Activated T-helper 17 cell treated with anti-CD3 and anti-CD28 coated beads, Interleukin-2, amount 50 U/mL, for 72 hours (primary cell): ENCODE measurements at regions not wholly inside any gene's neighbourhood (a gene's known extent, or its start where the extent isn't known, plus 50 kb on each side); places are given as distances from the start of the nearest gene placed in this dataset.
"Not testable (repeated sequence)": the region's sequence is repeated elsewhere in the genome, so short reads cannot be mapped to it uniquely, and the experiment has no call there.

Source experiments
- ATAC-seq: fragments of 150-1000 bp; cut with Tn5 transposase; replicated peaks from 2 replicates; pipeline ENCODE4 v1.10.0; 2021; ENCODE audit warnings: mild to moderate bottlenecking, moderate library complexity
- H3K27ac Mint-ChIP-seq: one replicate; pipeline ENCODE4 v1.8.0; 2022; ENCODE audit warnings: mixed read lengths
- H3K27me3 Mint-ChIP-seq: one replicate; pipeline ENCODE4 v1.8.0; 2022; ENCODE audit warnings: mixed read lengths
- H3K36me3 Mint-ChIP-seq: one replicate; pipeline ENCODE4 v1.8.0; 2022; ENCODE audit warnings: low read depth, mild to moderate bottlenecking, mixed read lengths
- H3K4me1 Mint-ChIP-seq: one replicate; pipeline ENCODE4 v1.8.0; 2022; ENCODE audit warnings: mixed read lengths
- H3K4me3 Mint-ChIP-seq: one replicate; pipeline ENCODE4 v1.8.0; 2022; ENCODE audit warnings: mild to moderate bottlenecking, mixed read lengths
- H3K9me3 Mint-ChIP-seq: one replicate; pipeline ENCODE4 v1.8.0; 2022; ENCODE audit warnings: mixed read lengths

DNA sequence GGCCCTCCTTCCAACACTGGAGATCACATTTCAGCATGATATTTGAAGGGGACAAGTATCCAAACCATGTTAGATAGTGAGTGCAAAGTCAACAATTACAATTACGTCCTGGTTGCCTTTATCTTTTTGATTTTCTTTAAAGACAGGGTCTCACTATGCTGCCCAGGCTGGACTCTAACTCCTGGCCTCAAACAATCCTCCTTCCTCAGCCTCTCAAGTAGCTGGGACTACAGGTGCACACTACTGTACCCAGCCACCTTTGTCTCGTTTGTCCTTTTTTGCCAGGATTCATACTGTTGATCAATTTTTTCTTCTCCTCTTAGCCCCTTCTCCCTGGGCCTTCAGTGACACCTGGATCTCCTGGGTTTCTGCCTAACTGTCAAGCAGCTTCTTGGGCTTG, 240.5 kb upstream of the FANCL start:
- Mint-ChIP-seq H3K27ac (no peak overlapping the region), H3K9me3 (no peaks in the 10 kb centered on the region), H3K4me3 (no peak overlapping the region), H3K4me1 (no peaks in the 10 kb centered on the region), H3K27me3 (peaks cover 17% of the 10 kb centered on the region), H3K36me3 (no peaks in the 10 kb centered on the region)
- ATAC-seq = no peak

DNA sequence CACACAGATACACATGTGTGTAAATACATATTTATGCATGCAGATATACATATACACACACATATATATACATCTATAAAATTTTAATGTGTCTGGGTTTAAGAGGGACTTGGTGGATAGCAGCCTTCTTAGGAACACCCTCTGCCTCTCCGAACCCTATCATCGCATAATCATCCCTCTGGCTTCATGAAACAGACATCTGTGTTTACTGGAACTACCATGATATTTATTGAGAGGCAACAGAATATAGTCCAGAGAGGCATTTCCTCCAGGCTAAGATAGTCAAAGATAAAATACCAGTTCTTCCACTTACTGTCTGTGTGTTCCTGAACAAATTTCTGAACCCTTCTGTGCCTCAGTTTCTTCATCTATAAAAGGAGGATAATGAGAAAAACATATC, 239.0 kb upstream of the FANCL start:
- no peak overlapping the region for H3K4me3 Mint-ChIP-seq

GRCh38 chr2:58479535-58480140, 238.5 kb upstream of the FANCL start:
- ATAC-seq = no peak
- H3K27ac Mint-ChIP-seq = no peak overlapping the region
- H3K4me3 Mint-ChIP-seq = no peak overlapping the region
- no peaks in the 10 kb centered on the region for H3K36me3 Mint-ChIP-seq
- no peaks in the 10 kb centered on the region for H3K4me1 Mint-ChIP-seq
- H3K9me3 Mint-ChIP-seq = no peaks in the 10 kb centered on the region
- H3K27me3 Mint-ChIP-seq = peaks cover 16% of the 10 kb centered on the region

More for the DNA sequence above, 239.0 kb upstream of the FANCL start:
- no peak for ATAC-seq
- no peaks in the 10 kb centered on the region for H3K36me3 Mint-ChIP-seq
- peaks cover 16% of the 10 kb centered on the region for H3K27me3 Mint-ChIP-seq
- H3K4me1 Mint-ChIP-seq = no peaks in the 10 kb centered on the region
- H3K9me3 Mint-ChIP-seq = no peaks in the 10 kb centered on the region
- no peak overlapping the region for H3K27ac Mint-ChIP-seq

- H3K9me3 Mint-ChIP-seq = no peaks in the 10 kb centered on the region
- peaks cover 4% of the 10 kb centered on the region for H3K27me3 Mint-ChIP-seq
- no peak for ATAC-seq
- H3K27ac Mint-ChIP-seq = no peak overlapping the region
- H3K4me1 Mint-ChIP-seq = no peaks in the 10 kb centered on the region
- no peaks in the 10 kb centered on the region for H3K36me3 Mint-ChIP-seq
- H3K4me3 Mint-ChIP-seq = no peak overlapping the region
Observed at GRCh38 chr2:58476556-58476955, 235.4 kb upstream of the FANCL start.

DNA sequence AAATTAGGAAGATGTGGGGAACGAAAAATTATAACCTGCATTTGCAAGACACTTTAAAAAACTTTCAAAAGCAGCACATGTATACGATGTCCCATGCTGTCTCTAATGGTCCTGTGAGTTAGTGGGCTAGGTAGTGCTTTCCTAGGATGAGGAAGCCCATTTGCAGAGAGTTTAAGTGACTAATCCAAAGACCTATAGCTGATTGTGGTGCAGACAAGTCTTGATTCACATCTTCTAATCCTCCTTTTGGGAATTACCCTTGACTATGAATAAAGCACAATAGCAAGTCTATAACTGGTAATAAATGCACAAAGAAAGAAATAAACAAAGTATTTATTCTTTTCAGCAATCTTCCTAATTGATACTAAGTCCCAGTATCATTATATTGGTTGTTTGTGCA, 234.6 kb upstream of the FANCL start:
- no peak for ATAC-seq
- Mint-ChIP-seq H3K27me3 (peaks cover 7% of the 10 kb centered on the region), H3K4me1 (no peaks in the 10 kb centered on the region), H3K9me3 (no peaks in the 10 kb centered on the region), H3K4me3 (no peak overlapping the region), H3K27ac (no peak overlapping the region), H3K36me3 (no peaks in the 10 kb centered on the region)

GRCh38 chr2:58473165-58473564, 232.0 kb upstream of the FANCL start:
- Mint-ChIP-seq H3K27ac (no peak overlapping the region), H3K4me1 (no peaks in the 10 kb centered on the region), H3K27me3 (peaks cover 4% of the 10 kb centered on the region), H3K36me3 (no peaks in the 10 kb centered on the region), H3K4me3 (no peak overlapping the region), H3K9me3 (no peaks in the 10 kb centered on the region)
- ATAC-seq = no peak

- Mint-ChIP-seq H3K36me3 (no peaks in the 10 kb centered on the region), H3K27me3 (peaks cover 6% of the 10 kb centered on the region), H3K27ac (no peak overlapping the region), H3K9me3 (peaks cover 4% of the 10 kb centered on the region), H3K4me1 (no peaks in the 10 kb centered on the region), H3K4me3 (no peak overlapping the region)
- peak; percentile 60 for ATAC-seq
Observed at GRCh38 chr2:58466804-58467203, 225.7 kb upstream of the FANCL start.

GRCh38 chr2:58466021-58466420, 224.9 kb upstream of the FANCL start:
- H3K4me1 Mint-ChIP-seq = not testable (repeated sequence)

GRCh38 chr2:58460670-58461069, 219.5 kb upstream of the FANCL start:
- Mint-ChIP-seq H3K4me1 (no peaks in the 10 kb centered on the region), H3K4me3 (no peak overlapping the region), H3K36me3 (no peaks in the 10 kb centered on the region), H3K9me3 (peaks cover 4% of the 10 kb centered on the region), H3K27me3 (peaks cover 3% of the 10 kb centered on the region), H3K27ac (no peak overlapping the region)
- ATAC-seq = no peak

More at GRCh38 chr2:58466021-58466420, 224.9 kb upstream of the FANCL start:
- H3K9me3 Mint-ChIP-seq, H3K36me3 Mint-ChIP-seq, H3K27ac Mint-ChIP-seq, ATAC-seq, H3K27me3 Mint-ChIP-seq, H3K4me3 Mint-ChIP-seq: not testable (repeated sequence)

DNA sequence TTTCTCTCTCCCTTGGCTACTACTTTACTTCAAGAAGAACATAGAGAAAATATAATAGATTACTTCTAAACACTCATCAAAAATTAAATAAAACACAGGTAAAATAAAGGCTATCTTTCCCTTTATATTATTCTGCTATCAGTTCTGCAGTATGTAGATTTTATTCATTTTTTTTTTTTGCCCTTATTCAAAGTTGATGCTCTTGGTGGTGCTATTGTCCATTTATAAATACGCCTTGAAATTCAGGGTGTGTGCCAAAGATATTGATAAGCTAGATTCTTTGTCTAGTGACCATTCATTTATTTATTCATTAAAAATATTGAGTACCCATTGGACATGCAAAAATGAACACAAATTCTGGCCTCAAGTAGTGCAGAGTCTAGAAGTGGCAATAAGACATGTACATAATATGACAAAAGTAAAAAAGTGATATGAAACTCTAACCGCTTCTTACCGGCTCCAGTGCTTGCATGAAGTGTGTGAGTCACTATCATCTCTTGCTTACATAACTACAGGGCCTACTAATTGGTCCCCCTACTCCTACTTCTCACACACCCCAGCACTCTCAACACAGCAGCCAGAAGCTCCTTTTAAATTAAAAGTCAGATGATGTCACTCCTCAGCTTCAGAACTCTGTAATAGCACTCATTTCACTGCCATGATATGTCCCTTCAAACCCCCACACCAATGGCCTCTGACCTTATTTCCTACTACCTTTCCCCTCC, 208.3 kb upstream of the FANCL start:
- no peaks in the 10 kb centered on the region for H3K36me3 Mint-ChIP-seq
- H3K27me3 Mint-ChIP-seq = peaks cover 15% of the 10 kb centered on the region
- no peaks in the 10 kb centered on the region for H3K4me1 Mint-ChIP-seq
- H3K9me3 Mint-ChIP-seq = no peaks in the 10 kb centered on the region
- no peak for ATAC-seq
- H3K4me3 Mint-ChIP-seq = no peak overlapping the region
- no peak overlapping the region for H3K27ac Mint-ChIP-seq

DNA sequence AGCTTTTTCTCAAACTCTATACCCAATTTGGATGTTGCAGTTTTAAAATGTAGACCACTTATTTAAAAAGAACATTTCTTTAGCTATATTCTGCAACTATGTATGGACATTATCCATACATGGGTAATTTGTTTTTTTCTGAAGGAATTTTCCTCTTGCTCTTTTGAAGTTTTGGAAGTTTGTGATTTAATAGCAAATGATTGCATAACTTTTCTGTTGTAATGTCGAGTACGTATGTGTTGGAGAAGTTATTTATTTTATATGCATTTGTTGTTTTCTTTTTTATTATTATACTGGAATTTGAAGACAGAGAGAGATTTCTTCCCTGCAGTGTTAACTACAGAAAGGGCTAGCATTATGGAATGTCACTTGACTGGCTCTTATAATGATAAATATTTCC, 207.7 kb upstream of the FANCL start:
- Mint-ChIP-seq H3K36me3 (no peaks in the 10 kb centered on the region), H3K27ac (no peak overlapping the region), H3K4me3 (no peak overlapping the region), H3K27me3 (peaks cover 15% of the 10 kb centered on the region), H3K9me3 (no peaks in the 10 kb centered on the region), H3K4me1 (no peaks in the 10 kb centered on the region)
- no peak for ATAC-seq

DNA sequence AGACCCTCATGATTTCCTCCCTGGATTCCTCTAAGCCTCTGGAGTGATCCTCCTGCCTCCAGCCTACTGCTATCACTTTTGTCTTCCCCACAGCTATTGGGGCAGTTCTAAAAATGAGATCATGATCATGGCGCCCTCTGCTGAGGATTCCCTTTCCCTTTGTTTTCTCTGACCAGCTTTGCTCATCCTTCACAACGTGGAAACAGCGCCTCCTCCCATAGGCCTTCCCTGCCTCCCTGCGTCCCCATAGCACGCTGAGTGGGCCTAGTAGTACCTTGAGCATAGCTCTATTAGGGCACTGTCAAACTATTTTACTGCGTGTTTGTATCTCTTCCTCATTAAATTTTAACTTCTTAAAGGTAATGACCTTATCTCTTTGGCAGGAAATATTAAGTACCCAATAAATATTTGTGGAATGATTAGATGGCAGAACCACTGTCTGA, 207.0 kb upstream of the FANCL start:
- Mint-ChIP-seq H3K27me3 (peaks cover 20% of the 10 kb centered on the region), H3K4me3 (no peak overlapping the region), H3K36me3 (no peaks in the 10 kb centered on the region), H3K9me3 (no peaks in the 10 kb centered on the region), H3K4me1 (no peaks in the 10 kb centered on the region), H3K27ac (no peak overlapping the region)
- peak; percentile 71 for ATAC-seq

- no peaks in the 10 kb centered on the region for H3K9me3 Mint-ChIP-seq
- no peak overlapping the region for H3K4me3 Mint-ChIP-seq
- H3K36me3 Mint-ChIP-seq = no peaks in the 10 kb centered on the region
- no peak overlapping the region for H3K27ac Mint-ChIP-seq
- no peak for ATAC-seq
- H3K27me3 Mint-ChIP-seq = peaks cover 20% of the 10 kb centered on the region
- H3K4me1 Mint-ChIP-seq = no peaks in the 10 kb centered on the region
Observed at GRCh38 chr2:58447586-58447985, 206.5 kb upstream of the FANCL start.

- no peaks in the 10 kb centered on the region for H3K36me3 Mint-ChIP-seq
- no peaks in the 10 kb centered on the region for H3K9me3 Mint-ChIP-seq
- no peaks in the 10 kb centered on the region for H3K4me1 Mint-ChIP-seq
- no peak overlapping the region for H3K4me3 Mint-ChIP-seq
- peaks cover 11% of the 10 kb centered on the region for H3K27me3 Mint-ChIP-seq
- no peak for ATAC-seq
- H3K27ac Mint-ChIP-seq = no peak overlapping the region
Observed at GRCh38 chr2:58441643-58442042, 200.5 kb upstream of the FANCL start.

GRCh38 chr2:58436872-58437271, 195.7 kb upstream of the FANCL start:
- Mint-ChIP-seq H3K4me3 (no peak overlapping the region), H3K27me3 (peaks cover 6% of the 10 kb centered on the region)

More at GRCh38 chr2:58436872-58437271, 195.7 kb upstream of the FANCL start:
- no peaks in the 10 kb centered on the region for H3K36me3 Mint-ChIP-seq
- no peaks in the 10 kb centered on the region for H3K4me1 Mint-ChIP-seq
- H3K9me3 Mint-ChIP-seq = no peaks in the 10 kb centered on the region
- no peak for ATAC-seq
- H3K27ac Mint-ChIP-seq = no peak overlapping the region
